ENCODE measurements at regions not wholly inside any gene's neighbourhood (a gene's known extent, or its start where the extent isn't known, plus 50 kb on each side); places are given as distances from the start of the nearest gene placed in this dataset.

DNA sequence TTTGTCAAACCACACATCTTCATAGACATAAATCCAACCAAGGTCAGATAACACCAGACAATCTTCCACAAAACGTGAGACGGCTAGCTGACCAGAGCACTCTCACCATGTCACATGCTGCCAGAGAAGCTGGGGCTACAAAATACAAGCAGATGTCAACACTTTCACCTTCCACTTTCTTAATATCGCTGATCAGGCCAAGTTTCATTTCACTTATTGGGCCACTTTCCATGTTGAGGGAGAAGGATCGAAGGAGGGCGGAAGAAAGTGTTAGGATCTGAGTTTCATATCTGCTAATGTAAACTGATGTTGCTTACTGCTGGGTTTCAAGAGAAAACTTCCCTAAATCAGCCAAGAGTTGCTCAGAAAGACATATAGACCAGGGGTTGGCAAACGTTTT lies 177.0 kb upstream of the PRDM1 start:
- H3K9me3 ChIP-seq = no peaks in the 10 kb centered on the region
- peaks cover 0 to 11% of the 10 kb centered on the region in 2 donors for H3K4me1 ChIP-seq
- no peaks in the 10 kb centered on the region for H3K27me3 ChIP-seq
- no peak for TF ChIP-seq POLR2A (IDR thresholded peaks at IDR 0.05)
- TF ChIP-seq, protein P1, sequence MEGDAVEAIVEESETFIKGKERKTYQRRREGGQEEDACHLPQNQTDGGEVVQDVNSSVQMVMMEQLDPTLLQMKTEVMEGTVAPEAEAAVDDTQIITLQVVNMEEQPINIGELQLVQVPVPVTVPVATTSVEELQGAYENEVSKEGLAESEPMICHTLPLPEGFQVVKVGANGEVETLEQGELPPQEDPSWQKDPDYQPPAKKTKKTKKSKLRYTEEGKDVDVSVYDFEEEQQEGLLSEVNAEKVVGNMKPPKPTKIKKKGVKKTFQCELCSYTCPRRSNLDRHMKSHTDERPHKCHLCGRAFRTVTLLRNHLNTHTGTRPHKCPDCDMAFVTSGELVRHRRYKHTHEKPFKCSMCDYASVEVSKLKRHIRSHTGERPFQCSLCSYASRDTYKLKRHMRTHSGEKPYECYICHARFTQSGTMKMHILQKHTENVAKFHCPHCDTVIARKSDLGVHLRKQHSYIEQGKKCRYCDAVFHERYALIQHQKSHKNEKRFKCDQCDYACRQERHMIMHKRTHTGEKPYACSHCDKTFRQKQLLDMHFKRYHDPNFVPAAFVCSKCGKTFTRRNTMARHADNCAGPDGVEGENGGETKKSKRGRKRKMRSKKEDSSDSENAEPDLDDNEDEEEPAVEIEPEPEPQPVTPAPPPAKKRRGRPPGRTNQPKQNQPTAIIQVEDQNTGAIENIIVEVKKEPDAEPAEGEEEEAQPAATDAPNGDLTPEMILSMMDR (IDR thresholded peaks at IDR 0.05 in 4 of 5, conservative IDR thresholded peaks at IDR 0.05 in 1 of 5) = no peak
- no peaks in the 10 kb centered on the region for H3K36me3 ChIP-seq
- DNase-seq = peak in 1 of 2 donors; percentile 15
- in situ Hi-C loops (cut with MboI; ENCODE audit: low sequenced_read_pairs in 4 of 4) (no loop called here), intact Hi-C loops (cut with DNase I; ENCODE audit: low total_unique reads) (no loop called here)
- peak in 1 of 2 donors; percentile 58 for ATAC-seq
- H3K27ac ChIP-seq = no peak overlapping the region
- H3K4me3 ChIP-seq = no peak overlapping the region

DNA sequence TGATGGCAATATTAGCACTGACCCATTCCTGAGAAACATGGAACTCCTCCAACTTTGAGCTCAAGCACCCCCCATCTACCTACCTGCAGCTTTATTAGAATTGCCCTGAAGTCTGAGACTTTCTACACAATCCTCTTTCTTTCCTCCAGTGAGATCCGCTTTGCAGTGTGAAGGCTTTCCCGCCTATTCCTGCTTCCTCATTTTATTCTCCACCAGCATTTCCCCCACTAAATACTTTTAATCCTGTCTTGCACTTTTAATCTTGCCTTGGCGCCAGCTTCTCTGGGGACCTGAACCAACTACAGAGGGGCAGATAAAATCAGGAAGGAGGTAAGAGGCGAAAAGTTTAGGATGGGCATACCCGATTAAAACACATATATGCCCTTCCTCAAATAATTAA lies 178.1 kb upstream of the PRDM1 start:
- DNase-seq (no peak), ATAC-seq (no peak)
- in situ Hi-C loops (cut with MboI; ENCODE audit: low sequenced_read_pairs in 4 of 4) (no loop called here), intact Hi-C loops (cut with DNase I; ENCODE audit: low total_unique reads) (no loop called here)
- Histone ChIP-seq H3K9me3 (no peaks in the 10 kb centered on the region), H3K4me1 (peaks cover 0 to 11% of the 10 kb centered on the region in 2 donors), H3K27me3 (no peaks in the 10 kb centered on the region), H3K4me3 (no peak overlapping the region), H3K27ac (no peak overlapping the region), H3K36me3 (no peaks in the 10 kb centered on the region)
- TF ChIP-seq, protein P1 (IDR thresholded peaks at IDR 0.05 in 4 of 5, conservative IDR thresholded peaks at IDR 0.05 in 1 of 5) = no peak

DNA sequence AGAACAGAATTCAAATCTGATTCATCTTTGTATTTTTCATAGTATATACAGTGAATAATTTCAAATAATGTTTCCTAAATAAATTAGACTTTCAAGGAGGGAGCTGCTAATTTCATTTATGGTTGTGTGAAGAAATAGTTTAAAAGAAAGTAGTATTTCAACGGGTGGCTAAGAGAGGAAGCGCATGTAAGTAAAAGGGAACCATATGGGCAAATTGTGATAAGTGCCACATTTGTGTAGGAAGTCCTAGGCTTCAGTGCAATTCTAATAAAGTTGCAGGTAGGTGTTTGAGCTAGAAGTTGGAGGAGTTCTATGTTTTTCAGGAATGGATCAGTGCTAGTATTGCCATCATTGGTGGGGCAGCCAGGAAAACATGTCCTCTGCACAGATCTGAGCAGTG lies 178.8 kb upstream of the PRDM1 start:
- Histone ChIP-seq H3K9me3 (no peaks in the 10 kb centered on the region), H3K27ac (no peak overlapping the region), H3K36me3 (no peaks in the 10 kb centered on the region), H3K4me1 (peaks cover 0 to 11% of the 10 kb centered on the region in 2 donors), H3K27me3 (no peaks in the 10 kb centered on the region), H3K4me3 (no peak overlapping the region)
- no peak for DNase-seq
- intact Hi-C loops (cut with DNase I; ENCODE audit: low total_unique reads) (no loop called here), in situ Hi-C loops (cut with MboI; ENCODE audit: low sequenced_read_pairs in 4 of 4) (no loop called here)
- no peak for ATAC-seq
- TF ChIP-seq, protein P1 (IDR thresholded peaks at IDR 0.05 in 4 of 5, conservative IDR thresholded peaks at IDR 0.05 in 1 of 5) = no peak
- TF ChIP-seq POLR2A (IDR thresholded peaks at IDR 0.05) = no peak

DNA sequence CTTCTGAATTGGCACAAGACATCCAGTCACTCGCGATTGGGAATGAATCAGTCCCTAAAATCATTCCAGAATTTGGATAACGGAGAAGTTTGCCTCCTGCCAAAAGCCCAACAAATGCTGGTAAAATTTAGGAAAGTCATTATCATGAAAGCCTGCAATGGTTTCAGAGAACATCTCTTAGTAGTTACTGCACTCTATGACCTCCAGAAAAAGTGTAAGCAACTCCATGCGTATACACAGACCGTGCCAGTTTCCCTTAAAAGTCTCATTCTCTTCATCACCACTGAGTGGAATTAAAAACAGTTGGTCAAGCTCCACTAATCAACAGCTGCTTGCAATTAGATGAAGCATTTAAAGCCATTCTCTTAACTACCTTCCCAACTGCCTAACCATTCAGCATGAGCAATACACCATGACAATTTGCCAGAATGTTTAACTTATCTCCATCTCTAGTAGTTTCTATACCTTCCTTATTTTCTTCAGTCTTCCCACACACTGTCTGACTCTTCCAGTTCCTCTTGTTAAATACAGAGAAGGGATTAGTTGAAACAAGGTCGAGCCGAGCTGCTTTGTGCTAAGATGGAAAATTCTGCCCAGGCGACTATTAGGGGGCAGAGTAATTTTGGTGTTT lies 183.6 kb upstream of the PRDM1 start:
- no peak overlapping the region for H3K27ac ChIP-seq
- DNase-seq (no peak), ATAC-seq (no peak)
- H3K9me3 ChIP-seq = no peaks in the 10 kb centered on the region
- TF ChIP-seq, protein P1 (IDR thresholded peaks at IDR 0.05 in 4 of 5, conservative IDR thresholded peaks at IDR 0.05 in 1 of 5) = no peak
- TF ChIP-seq POLR2A (IDR thresholded peaks at IDR 0.05) = no peak
- in situ Hi-C loops (cut with MboI; ENCODE audit: low sequenced_read_pairs in 4 of 4) (no loop called here), intact Hi-C loops (cut with DNase I; ENCODE audit: low total_unique reads) (no loop called here)
- no peaks in the 10 kb centered on the region for H3K27me3 ChIP-seq
- no peak overlapping the region for H3K4me3 ChIP-seq
- H3K4me1 ChIP-seq = no peaks in the 10 kb centered on the region
- H3K36me3 ChIP-seq = no peaks in the 10 kb centered on the region

DNA sequence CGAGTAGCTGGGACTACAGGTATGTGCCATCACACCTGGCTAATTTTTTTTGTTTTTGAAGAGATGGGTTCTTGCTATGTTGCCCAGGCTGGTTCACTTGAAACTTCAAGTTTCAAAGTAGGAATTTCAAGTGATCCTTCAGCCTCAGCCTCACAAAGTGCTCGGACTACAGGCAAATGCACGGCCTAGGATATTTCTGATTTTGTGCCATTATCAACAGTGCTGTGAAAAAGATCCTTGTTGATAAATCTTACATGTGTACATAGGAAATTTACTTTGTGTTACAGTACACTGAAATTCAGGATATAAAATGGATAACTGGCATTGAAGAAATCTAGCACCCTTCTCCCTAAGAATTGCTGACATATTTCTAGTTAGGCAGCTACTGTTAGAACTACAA lies 184.6 kb upstream of the PRDM1 start:
- H3K4me1 ChIP-seq = no peaks in the 10 kb centered on the region
- intact Hi-C loops (cut with DNase I; ENCODE audit: low total_unique reads) = no loop called here
- DNase-seq = no peak
- ATAC-seq = no peak
- H3K4me3 ChIP-seq = no peak overlapping the region
- no peaks in the 10 kb centered on the region for H3K9me3 ChIP-seq
- TF ChIP-seq POLR2A (IDR thresholded peaks at IDR 0.05) = no peak
- TF ChIP-seq, protein P1 (IDR thresholded peaks at IDR 0.05 in 4 of 5, conservative IDR thresholded peaks at IDR 0.05 in 1 of 5) = no peak
- no peak overlapping the region for H3K27ac ChIP-seq
- in situ Hi-C loops (cut with MboI; ENCODE audit: low sequenced_read_pairs in 4 of 4) = no loop called here
- no peaks in the 10 kb centered on the region for H3K36me3 ChIP-seq
- no peaks in the 10 kb centered on the region for H3K27me3 ChIP-seq

Measured in gastrocnemius medialis (tissue), 4 donors.